ENCODE measurements at regions not wholly inside any gene's neighbourhood (a gene's known extent, or its start where the extent isn't known, plus 50 kb on each side); places are given as distances from the start of the nearest gene placed in this dataset.

DNA sequence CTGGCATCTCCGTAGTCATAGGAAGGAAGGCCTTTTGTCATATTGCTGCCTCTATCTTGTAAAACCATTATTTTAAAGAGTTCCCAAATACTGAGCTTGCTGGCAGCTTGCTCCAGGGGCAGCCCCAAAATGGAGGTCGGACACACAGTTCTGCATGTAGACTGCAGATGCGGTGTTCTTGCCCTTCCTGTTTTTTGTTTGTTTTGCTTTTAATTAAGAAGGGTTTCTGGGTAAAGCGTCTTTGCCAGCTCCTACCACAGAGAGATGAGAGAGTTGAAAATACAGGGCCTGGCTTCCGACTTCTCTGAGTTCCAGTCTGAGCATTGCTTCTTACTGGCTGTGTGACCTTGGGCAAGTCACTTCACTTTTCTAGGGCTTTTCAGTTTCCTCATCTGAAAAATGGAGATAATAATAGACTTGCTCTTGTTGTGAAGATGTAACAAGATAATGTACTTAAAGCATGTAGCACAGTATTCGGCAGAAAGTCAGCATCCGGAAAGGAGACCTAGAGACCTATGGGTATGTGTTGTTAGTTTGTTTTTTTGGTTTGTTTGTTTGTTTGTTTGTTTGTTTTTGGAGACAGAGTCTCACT lies 67.8 kb upstream of the GSE1 start:
- no peak overlapping the region for H2AFZ ChIP-seq
- H3K27ac ChIP-seq = no peak overlapping the region
- no peaks in the 10 kb centered on the region for H3K36me3 ChIP-seq (replicated peaks; ENCODE audit: insufficient read depth, low read depth)
- H3K4me3 ChIP-seq = no peak overlapping the region
- no peak overlapping the region for H3K4me2 ChIP-seq
- H3K9me3 ChIP-seq (ENCODE audit: low read depth) = no peaks in the 10 kb centered on the region
- H3K27me3 ChIP-seq = no peaks in the 10 kb centered on the region
- peaks cover 17% of the 10 kb centered on the region for H3K4me1 ChIP-seq (ENCODE audit: insufficient read depth)
- peaks cover 12% of the 10 kb centered on the region for H3K79me2 ChIP-seq
- TF ChIP-seq EZH2 (IDR thresholded peaks at IDR 0.05; ENCODE audit: borderline replicate concordance) (no peak), EZH2phosphoT487 (IDR thresholded peaks at IDR 0.05; ENCODE audit: low read depth, severe bottlenecking, unreplicated experiment) (no peak)
- TF ChIP-seq, protein P1, sequence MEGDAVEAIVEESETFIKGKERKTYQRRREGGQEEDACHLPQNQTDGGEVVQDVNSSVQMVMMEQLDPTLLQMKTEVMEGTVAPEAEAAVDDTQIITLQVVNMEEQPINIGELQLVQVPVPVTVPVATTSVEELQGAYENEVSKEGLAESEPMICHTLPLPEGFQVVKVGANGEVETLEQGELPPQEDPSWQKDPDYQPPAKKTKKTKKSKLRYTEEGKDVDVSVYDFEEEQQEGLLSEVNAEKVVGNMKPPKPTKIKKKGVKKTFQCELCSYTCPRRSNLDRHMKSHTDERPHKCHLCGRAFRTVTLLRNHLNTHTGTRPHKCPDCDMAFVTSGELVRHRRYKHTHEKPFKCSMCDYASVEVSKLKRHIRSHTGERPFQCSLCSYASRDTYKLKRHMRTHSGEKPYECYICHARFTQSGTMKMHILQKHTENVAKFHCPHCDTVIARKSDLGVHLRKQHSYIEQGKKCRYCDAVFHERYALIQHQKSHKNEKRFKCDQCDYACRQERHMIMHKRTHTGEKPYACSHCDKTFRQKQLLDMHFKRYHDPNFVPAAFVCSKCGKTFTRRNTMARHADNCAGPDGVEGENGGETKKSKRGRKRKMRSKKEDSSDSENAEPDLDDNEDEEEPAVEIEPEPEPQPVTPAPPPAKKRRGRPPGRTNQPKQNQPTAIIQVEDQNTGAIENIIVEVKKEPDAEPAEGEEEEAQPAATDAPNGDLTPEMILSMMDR (IDR thresholded peaks at IDR 0.05; ENCODE audit: poor library complexity) = no peak
- DNase-seq (ENCODE audit: low spot score) = no peak
- peaks cover 4% of the 10 kb centered on the region for H4K20me1 ChIP-seq (ENCODE audit: insufficient read depth, poor library complexity, severe bottlenecking)
- no peaks in the 10 kb centered on the region for H3K9me2 ChIP-seq (replicated peaks; ENCODE audit: insufficient read depth)
- 97% methylated on average over 7 of the region's 7 CpGs for WGBS (ENCODE audit: low lambda C conversion rate, missing lambda C conversion rate)

DNA sequence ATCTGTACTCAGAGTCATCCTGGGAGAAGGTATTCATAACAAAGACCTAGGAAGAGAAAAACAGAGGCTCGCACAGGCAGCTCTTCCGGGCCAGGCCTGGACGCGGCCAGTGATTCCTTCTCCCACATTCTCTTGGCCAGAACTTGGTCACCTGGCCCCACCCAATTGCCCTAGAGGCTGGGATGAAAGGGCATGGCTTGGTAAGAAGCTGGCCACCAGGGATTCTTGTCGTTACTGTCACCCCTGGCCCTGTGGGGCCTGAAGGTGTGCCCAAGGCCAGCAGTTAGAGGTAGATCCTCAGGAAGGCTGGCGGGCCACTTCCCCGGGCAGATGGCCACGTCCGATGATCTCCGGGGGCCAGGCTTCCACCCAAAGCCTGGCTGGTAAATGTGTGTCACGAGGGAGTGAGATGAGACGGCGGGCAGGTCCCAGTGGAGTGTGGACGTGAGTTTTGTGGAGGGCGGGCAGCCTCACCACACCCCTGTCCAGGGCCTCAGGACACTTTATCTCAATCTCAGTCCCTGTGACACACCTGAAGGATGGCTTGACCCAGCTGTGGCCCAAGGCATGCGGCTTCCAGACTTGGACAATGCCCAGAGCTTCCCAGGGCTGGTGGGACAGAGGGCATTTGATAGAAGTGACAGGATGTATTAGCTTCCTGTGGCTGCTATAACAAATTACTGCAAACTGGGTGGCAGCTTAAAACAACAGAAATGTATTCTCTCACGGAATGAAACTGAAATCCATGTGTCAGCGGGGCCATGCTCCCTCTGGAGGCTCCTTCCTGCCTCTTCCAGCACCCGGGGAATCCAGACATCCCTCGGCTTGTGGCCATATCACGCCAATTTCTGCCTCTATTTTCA lies 66.3 kb upstream of the GSE1 start:
- Histone ChIP-seq H3K79me2 (peaks cover 9% of the 10 kb centered on the region), H4K20me1 (ENCODE audit: insufficient read depth, poor library complexity, severe bottlenecking) (peaks cover 4% of the 10 kb centered on the region), H3K4me3 (no peak overlapping the region), H3K27ac (no peak overlapping the region), H2AFZ (no peak overlapping the region), H3K4me2 (no peak overlapping the region), H3K36me3 (replicated peaks; ENCODE audit: insufficient read depth, low read depth) (no peaks in the 10 kb centered on the region), H3K4me1 (ENCODE audit: insufficient read depth) (peaks cover 16% of the 10 kb centered on the region), H3K27me3 (no peaks in the 10 kb centered on the region), H3K9me2 (replicated peaks; ENCODE audit: insufficient read depth) (no peaks in the 10 kb centered on the region), H3K9me3 (ENCODE audit: low read depth) (no peaks in the 10 kb centered on the region)
- 87% methylated on average over 21 of the region's 21 CpGs for WGBS (ENCODE audit: low lambda C conversion rate, missing lambda C conversion rate)
- TF ChIP-seq, protein P1 (IDR thresholded peaks at IDR 0.05; ENCODE audit: poor library complexity) = peak; percentile 22
- TF ChIP-seq EZH2 (IDR thresholded peaks at IDR 0.05; ENCODE audit: borderline replicate concordance) = no peak
- DNase-seq (ENCODE audit: low spot score) = no peak

DNA sequence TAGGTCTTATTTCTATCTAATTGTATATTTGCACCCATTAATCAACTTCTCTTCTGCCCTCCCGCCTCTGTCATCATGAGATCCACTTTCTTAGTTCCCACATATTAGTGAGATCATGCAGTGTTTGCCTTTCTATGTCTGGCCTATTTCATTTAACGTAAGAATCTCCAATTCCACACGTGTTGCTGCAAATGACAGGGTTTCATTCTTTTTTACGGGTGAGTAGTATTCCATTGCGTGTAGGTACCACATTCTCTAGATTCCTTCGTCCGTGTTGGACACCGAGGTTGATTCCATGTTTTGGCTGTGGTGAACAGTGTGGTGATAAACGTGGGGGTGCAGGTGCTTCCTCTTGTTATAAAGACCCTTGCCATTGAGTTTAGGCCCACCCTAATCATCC lies 64.7 kb upstream of the GSE1 start:
- Histone ChIP-seq H3K36me3 (replicated peaks; ENCODE audit: insufficient read depth, low read depth) (no peaks in the 10 kb centered on the region), H3K27me3 (no peaks in the 10 kb centered on the region), H4K20me1 (ENCODE audit: insufficient read depth, poor library complexity, severe bottlenecking) (no peaks in the 10 kb centered on the region), H3K9me3 (ENCODE audit: low read depth) (no peaks in the 10 kb centered on the region), H3K79me2 (peaks cover 9% of the 10 kb centered on the region), H3K27ac (no peak overlapping the region), H3K4me1 (ENCODE audit: insufficient read depth) (peaks cover 10% of the 10 kb centered on the region), H3K4me2 (no peak overlapping the region), H2AFZ (no peak overlapping the region), H3K4me3 (no peak overlapping the region), H3K9me2 (replicated peaks; ENCODE audit: insufficient read depth) (no peaks in the 10 kb centered on the region)
- 97% methylated on average over 9 of the region's 9 CpGs for WGBS (ENCODE audit: low lambda C conversion rate, missing lambda C conversion rate)
- TF ChIP-seq, protein P1 (IDR thresholded peaks at IDR 0.05; ENCODE audit: poor library complexity) = no peak
- TF ChIP-seq EZH2 (IDR thresholded peaks at IDR 0.05; ENCODE audit: borderline replicate concordance) (no peak), EZH2phosphoT487 (IDR thresholded peaks at IDR 0.05; ENCODE audit: low read depth, severe bottlenecking, unreplicated experiment) (no peak)
- no peak for DNase-seq (ENCODE audit: low spot score)

Data from hepatocyte (in vitro differentiated cells).